OCI-LY7 (cell line): ENCODE measurements at regions not wholly inside any gene's neighbourhood (a gene's known extent, or its start where the extent isn't known, plus 50 kb on each side); places are given as distances from the start of the nearest gene placed in this dataset.

ENCODE experiments used
- CTCF ChIP-seq: fragments of 200-600 bp; sonication (generic); conservative IDR thresholded peaks from 2 replicates; pipeline ENCODE4 v1.5.1; 2014; ENCODE audit warnings: mild to moderate bottlenecking, antibody characterized with exemption, low read length, moderate library complexity, mixed read lengths
- EZH2phosphoT487 ChIP-seq: fragments of 200-600 bp; sonication (generic); IDR thresholded peaks from 2 replicates; pipeline ENCODE4 v1.6.1; 2018; ENCODE audit warnings: low read depth, borderline replicate concordance, mild to moderate bottlenecking, mixed run types, antibody characterized with exemption, low read length, moderate library complexity, mixed read lengths

GRCh38 chr10:71082960-71083715 lies 129.2 kb upstream of the UNC5B start:
- no peak for TF ChIP-seq CTCF
- TF ChIP-seq EZH2phosphoT487: no peak
